Mesenchymal stem cell (in vitro differentiated cells and primary cell): ENCODE measurements at regions not wholly inside any gene's neighbourhood (a gene's known extent, or its start where the extent isn't known, plus 50 kb on each side); places are given as distances from the start of the nearest gene placed in this dataset.
A peak's percentile ranks its signal among the peaks of the same experiment; 100 is the strongest.
"Not testable (repeated sequence)": the region's sequence is repeated elsewhere in the genome, so short reads cannot be mapped to it uniquely, and the experiment has no call there.

Experiments
- DNase-seq: peaks from one replicate; pipeline ENCODE4 v3.0.0-alpha.2; 2013
- H2AFZ ChIP-seq: one replicate; pipeline ENCODE4 v1.6.1; 2013; ENCODE audit warnings: low read depth, mild to moderate bottlenecking, control low read depth, inconsistent platforms, low read length, moderate library complexity
- H2AK5ac ChIP-seq: 2 replicates; pipeline ENCODE4 v1.6.1; 2013; ENCODE audit warnings: low read length, moderate library complexity, mild to moderate bottlenecking, inconsistent platforms; ENCODE audit not compliant: severe bottlenecking
- H2BK120ac ChIP-seq: one replicate; pipeline ENCODE4 v1.6.1; 2013; ENCODE audit warnings: low read depth, mild to moderate bottlenecking, inconsistent platforms, low read length, moderate library complexity
- H2BK12ac ChIP-seq, 2 experiments: one replicate each; pipeline ENCODE4 v1.6.1; 2013; ENCODE audit warnings: inconsistent platforms in 2 of 2, low read length in 2 of 2, mild to moderate bottlenecking in 2 of 2, moderate library complexity in 2 of 2, control low read depth in 1 of 2
- H2BK15ac ChIP-seq: one replicate; pipeline ENCODE4 v1.6.1; 2013; ENCODE audit warnings: mild to moderate bottlenecking, low read depth, inconsistent platforms; ENCODE audit not compliant: poor library complexity, severe bottlenecking
- H2BK5ac ChIP-seq: 2 replicates; pipeline ENCODE4 v1.6.1; 2013; ENCODE audit warnings: low read depth, mild to moderate bottlenecking, low read length, control low read depth, inconsistent platforms; ENCODE audit not compliant: poor library complexity, severe bottlenecking
- H3K14ac ChIP-seq, 2 experiments: one replicate each; pipeline ENCODE4 v1.6.1; 2013; ENCODE audit warnings: inconsistent platforms in 2 of 2, low read length in 2 of 2, control low read depth in 1 of 2, mild to moderate bottlenecking in 1 of 2, moderate library complexity in 1 of 2
- H3K18ac ChIP-seq, 2 experiments: one replicate each; pipeline ENCODE4 v1.6.1; 2013; ENCODE audit warnings: inconsistent platforms in 2 of 2, low read length in 2 of 2, control low read depth in 1 of 2, low read depth in 1 of 2, mild to moderate bottlenecking in 1 of 2
- H3K23ac ChIP-seq, 2 experiments: one replicate each; pipeline ENCODE4 v1.6.1; 2013; ENCODE audit warnings: inconsistent platforms in 2 of 2, low read length in 2 of 2, mild to moderate bottlenecking in 2 of 2, moderate library complexity in 2 of 2, control low read depth in 1 of 2
- H3K27ac ChIP-seq: 2 replicates; pipeline ENCODE4 v1.5.1; 2013; ENCODE audit warnings: mild to moderate bottlenecking, moderate library complexity, low read length, control low read depth, inconsistent platforms; ENCODE audit not compliant: poor library complexity, severe bottlenecking
- H3K27me3 ChIP-seq, 2 experiments: 2 replicates each; pipeline versions ENCODE4 v1.6.1 to v1.7.0; 2013; ENCODE audit warnings: low read length in 2 of 2, mild to moderate bottlenecking in 2 of 2, moderate library complexity in 2 of 2, control low read depth in 1 of 2, inconsistent platforms in 1 of 2; ENCODE audit not compliant: control insufficient read depth in 1 of 2, insufficient read depth in 1 of 2
- H3K36me3 ChIP-seq, 2 experiments: 2 replicates each; pipeline versions ENCODE4 v1.6.1 to v1.7.0; 2013; ENCODE audit warnings: low read length in 2 of 2, control low read depth in 1 of 2, inconsistent platforms in 1 of 2, low read depth in 1 of 2, mild to moderate bottlenecking in 1 of 2; ENCODE audit not compliant: insufficient read depth in 2 of 2, control insufficient read depth in 1 of 2
- H3K4ac ChIP-seq, 2 experiments: one replicate each; pipeline ENCODE4 v1.6.1; 2013; ENCODE audit warnings: inconsistent platforms in 2 of 2, low read length in 2 of 2, mild to moderate bottlenecking in 2 of 2, moderate library complexity in 2 of 2, control low read depth in 1 of 2, low read depth in 1 of 2
- H3K4me1 ChIP-seq: 2 replicates; pipeline ENCODE4 v1.6.1; 2013; ENCODE audit warnings: low read depth, low read length, control low read depth; ENCODE audit not compliant: control insufficient read depth, insufficient read depth
- H3K4me2 ChIP-seq: 2 replicates; pipeline ENCODE4 v1.6.1; 2013; ENCODE audit warnings: low read length, mild to moderate bottlenecking, inconsistent platforms; ENCODE audit not compliant: poor library complexity, severe bottlenecking
- H3K4me3 ChIP-seq, 2 experiments: 2 replicates each; pipeline versions ENCODE4 v1.5.1 to v1.7.0; 2013; ENCODE audit warnings: low read length in 2 of 2, mild to moderate bottlenecking in 2 of 2, control low read depth in 1 of 2, low read depth in 1 of 2; ENCODE audit not compliant: insufficient read depth in 1 of 2
- H3K79me1 ChIP-seq: replicated peaks from 2 replicates; pipeline ENCODE4 v1.6.1; 2013; ENCODE audit warnings: mild to moderate bottlenecking, control low read depth, low read length, inconsistent platforms; ENCODE audit not compliant: poor library complexity, severe bottlenecking
- H3K9ac ChIP-seq: 2 replicates; pipeline ENCODE4 v1.7.0; 2013; ENCODE audit warnings: mild to moderate bottlenecking, low read length, moderate library complexity
- H3K9me3 ChIP-seq: 2 replicates; pipeline ENCODE4 v1.7.0; 2013; ENCODE audit warnings: mild to moderate bottlenecking, low read length; ENCODE audit not compliant: control insufficient read depth
- H4K8ac ChIP-seq: one replicate; pipeline ENCODE4 v1.6.1; 2013; ENCODE audit warnings: inconsistent platforms, mild to moderate bottlenecking, low read length, moderate library complexity
- H4K91ac ChIP-seq: one replicate; pipeline ENCODE4 v1.6.1; 2013; ENCODE audit warnings: mild to moderate bottlenecking, low read length, inconsistent platforms
- WGBS: methylation state at CpG from one replicate; pipeline ENCODE4 v1.1.7; 2013; ENCODE audit warnings: mixed read lengths; 5-methylcytosine and 5-hydroxymethylcytosine counted together

GRCh38 chr6:121951123-121951522 is 448.3 kb upstream of the HSF2 start:
- Histone ChIP-seq H3K18ac (no peak overlapping the region), H3K4ac (no peak overlapping the region)
- WGBS: 44% methylated on average over 4 of the region's 4 CpGs

GRCh38 chr6:121951918-121952379 is 447.5 kb upstream of the HSF2 start:
- no peak overlapping the region for H3K23ac ChIP-seq
- H2AFZ ChIP-seq: no peak overlapping the region
- H3K18ac ChIP-seq: peak overlapping the region; percentile 45 to 93
- no peak overlapping the region for H2AK5ac ChIP-seq
- H3K27me3 ChIP-seq: no peaks in the 10 kb centered on the region
- H2BK5ac ChIP-seq: no peak overlapping the region
- no peak overlapping the region for H3K4me3 ChIP-seq
- H4K91ac ChIP-seq: peak overlapping the region; percentile 80
- H3K9me3 ChIP-seq: no peaks in the 10 kb centered on the region
- H2BK120ac ChIP-seq: no peak overlapping the region
- H3K14ac ChIP-seq: peak overlapping the region in 1 of 2 experiments; percentile 81
- H3K79me1 ChIP-seq: no peaks in the 10 kb centered on the region
- peak overlapping the region in 1 of 2 experiments; percentile 79 for H3K4ac ChIP-seq
- H3K27ac ChIP-seq: no peak overlapping the region
- H3K4me2 ChIP-seq: no peak overlapping the region
- WGBS: 28% methylated on average over 4 of the region's 5 CpGs
- H3K9ac ChIP-seq: no peak overlapping the region
- peak; percentile 68 for DNase-seq
- peaks cover 3% of the 10 kb centered on the region for H3K4me1 ChIP-seq
- peak overlapping the region; percentile 45 for H4K8ac ChIP-seq
- peak overlapping the region; percentile 93 to 98 for H2BK12ac ChIP-seq
- no peaks in the 10 kb centered on the region for H3K36me3 ChIP-seq
- H2BK15ac ChIP-seq: no peak overlapping the region

More at GRCh38 chr6:121951123-121951522, 448.3 kb upstream of the HSF2 start:
- H4K8ac ChIP-seq: no peak overlapping the region
- no peaks in the 10 kb centered on the region for H3K27me3 ChIP-seq
- H2BK120ac ChIP-seq: no peak overlapping the region
- H3K4me1 ChIP-seq: peaks cover 3% of the 10 kb centered on the region
- H3K4me2 ChIP-seq: no peak overlapping the region
- no peak overlapping the region for H2AK5ac ChIP-seq
- peak; percentile 25 for DNase-seq
- no peak overlapping the region for H2BK5ac ChIP-seq
- H3K4me3 ChIP-seq: no peak overlapping the region
- H4K91ac ChIP-seq: no peak overlapping the region
- no peak overlapping the region for H3K14ac ChIP-seq
- peak overlapping the region in 1 of 2 experiments; percentile 29 for H2BK12ac ChIP-seq
- H2AFZ ChIP-seq: no peak overlapping the region
- no peak overlapping the region for H2BK15ac ChIP-seq
- no peaks in the 10 kb centered on the region for H3K79me1 ChIP-seq
- no peak overlapping the region for H3K9ac ChIP-seq
- no peaks in the 10 kb centered on the region for H3K36me3 ChIP-seq
- H3K9me3 ChIP-seq: no peaks in the 10 kb centered on the region
- no peak overlapping the region for H3K23ac ChIP-seq
- no peak overlapping the region for H3K27ac ChIP-seq

- not testable (repeated sequence) for H3K9me3 ChIP-seq, DNase-seq, H2BK120ac ChIP-seq, H4K91ac ChIP-seq, H3K9ac ChIP-seq, H3K79me1 ChIP-seq, H2BK5ac ChIP-seq, H3K4me1 ChIP-seq, H3K18ac ChIP-seq, H3K14ac ChIP-seq, H3K27me3 ChIP-seq, H3K4ac ChIP-seq, H3K36me3 ChIP-seq, H3K23ac ChIP-seq, H3K27ac ChIP-seq, H2AFZ ChIP-seq, H2BK12ac ChIP-seq, H2AK5ac ChIP-seq, H4K8ac ChIP-seq, H3K4me2 ChIP-seq, H3K4me3 ChIP-seq
- 81% methylated on average over 2 of the region's 2 CpGs for WGBS
- peak overlapping the region; percentile 28 for H2BK15ac ChIP-seq
These were observed 444.1 kb upstream of the HSF2 start for GRCh38 chr6:121955401-121955800.

GRCh38 chr6:121956782-121957181 is 442.7 kb upstream of the HSF2 start:
- Histone ChIP-seq H3K36me3 (no peaks in the 10 kb centered on the region), H2BK120ac (no peak overlapping the region), H3K4ac (no peak overlapping the region), H3K9ac (no peak overlapping the region), H3K9me3 (no peaks in the 10 kb centered on the region), H3K4me2 (no peak overlapping the region), H2AFZ (no peak overlapping the region), H2BK12ac (no peak overlapping the region), H3K18ac (no peak overlapping the region), H4K8ac (no peak overlapping the region), H3K23ac (no peak overlapping the region), H3K79me1 (no peaks in the 10 kb centered on the region), H2BK15ac (no peak overlapping the region), H4K91ac (no peak overlapping the region), H3K27ac (no peak overlapping the region), H3K4me3 (no peak overlapping the region), H3K4me1 (peaks cover 3% of the 10 kb centered on the region), H2BK5ac (no peak overlapping the region), H3K14ac (no peak overlapping the region), H2AK5ac (no peak overlapping the region), H3K27me3 (no peaks in the 10 kb centered on the region)
- no peak for DNase-seq
- 92% methylated on average over 1 of the region's 2 CpGs for WGBS
